ENCODE measurements at regions not wholly inside any gene's neighbourhood (a gene's known extent, or its start where the extent isn't known, plus 50 kb on each side); places are given as distances from the start of the nearest gene placed in this dataset.

GRCh38 chr5:7047511-7048261, 334.5 kb downstream of the TENT4A start:
- TF ChIP-seq POLR2A (IDR thresholded peaks at IDR 0.05) (no peak), CTCF (IDR thresholded peaks at IDR 0.05) (no peak)

All from suprapubic skin (tissue), 3 donors.